IMR-90 (cell line): ENCODE measurements at regions not wholly inside any gene's neighbourhood (a gene's known extent, or its start where the extent isn't known, plus 50 kb on each side); places are given as distances from the start of the nearest gene placed in this dataset.

Source experiments
- ATAC-seq: fragments of 200-7000 bp; cut with Tn5 transposase; 2 replicates; pipeline ENCODE4 v1.9.1; 2020; ENCODE audit warnings: low read depth, mild to moderate bottlenecking, moderate library complexity
- BruUV-seq: library from RNA; stranded (reverse); fragments of 400-500 nt; replicated peaks from 2 replicates; lab custom pipeline; 2021; lab: Mats Ljungman, UMichigan
- CTCF ChIA-PET: fragments of 300-600 bp; formaldehyde crosslinking; extraction: SDS; loops from one replicate; lab custom pipeline; 2021; ENCODE audit warnings: antibody characterized with exemption; lab: Yijun Ruan, JAX
- POLR2A ChIA-PET: fragments of 300-600 bp; sonication (Branson Sonifier 250); formaldehyde crosslinking; loops from one replicate; lab custom pipeline; 2022; ENCODE audit warnings: antibody characterized with exemption; ENCODE audit not compliant: unreplicated experiment; lab: Charles Lee
- DNase-seq: peaks from one replicate; pipeline ENCODE4 v3.0.0; 2013
- H2AFZ ChIP-seq: replicated peaks from 2 replicates; pipeline ENCODE3; 2013; ENCODE audit warnings: low read length, mild to moderate bottlenecking; ENCODE audit not compliant: poor library complexity
- H2AK5ac ChIP-seq: 2 replicates; pipeline ENCODE4 v1.6.1; 2013; ENCODE audit warnings: low read depth, low read length, inconsistent platforms
- H2AK9ac ChIP-seq: replicated peaks from 2 replicates; pipeline ENCODE3; 2013; ENCODE audit warnings: mild to moderate bottlenecking, low read depth, low read length, moderate library complexity; ENCODE audit not compliant: poor library complexity
- H2BK120ac ChIP-seq: 2 replicates; pipeline ENCODE4 v1.6.1; 2013; ENCODE audit warnings: low read depth, low read length, inconsistent platforms
- H2BK15ac ChIP-seq: 3 replicates; pipeline ENCODE4 v1.6.1; 2013; ENCODE audit warnings: low read depth, low read length, inconsistent platforms
- H2BK20ac ChIP-seq: 2 replicates; pipeline ENCODE4 v1.6.1; 2013; ENCODE audit warnings: low read depth, mild to moderate bottlenecking, inconsistent platforms, low read length, moderate library complexity
- H2BK5ac ChIP-seq: 2 replicates; pipeline ENCODE4 v1.6.1; 2013; ENCODE audit warnings: mild to moderate bottlenecking, low read depth, low read length, inconsistent platforms; ENCODE audit not compliant: poor library complexity, severe bottlenecking
- H3K14ac ChIP-seq: replicated peaks from 2 replicates; pipeline ENCODE4 v1.6.1; 2013; ENCODE audit warnings: low read depth, low read length, inconsistent platforms
- H3K18ac ChIP-seq: 2 replicates; pipeline ENCODE4 v1.6.1; 2013; ENCODE audit warnings: low read depth, low read length, control low read depth
- H3K23ac ChIP-seq: 2 replicates; pipeline ENCODE4 v1.6.1; 2013; ENCODE audit warnings: low read depth, low read length, inconsistent platforms
- H3K27ac ChIP-seq: 2 replicates; pipeline ENCODE4 v1.5.1; 2013; ENCODE audit warnings: mild to moderate bottlenecking, control low read depth, low read length; ENCODE audit not compliant: insufficient read depth
- H3K27me3 ChIP-seq: 2 replicates; pipeline ENCODE4 v1.6.1; 2013; ENCODE audit warnings: low read length; ENCODE audit not compliant: control insufficient read depth, insufficient read depth
- H3K36me3 ChIP-seq: 2 replicates; pipeline ENCODE4 v1.6.1; 2013; ENCODE audit warnings: low read length, mixed read lengths; ENCODE audit not compliant: control insufficient read depth, insufficient read depth
- H3K4ac ChIP-seq: 2 replicates; pipeline ENCODE4 v1.6.1; 2013; ENCODE audit warnings: low read depth, low read length, inconsistent platforms
- H3K4me1 ChIP-seq: 2 replicates; pipeline ENCODE4 v1.6.1; 2013; ENCODE audit warnings: low read length, mixed read lengths; ENCODE audit not compliant: control insufficient read depth, insufficient read depth
- H3K4me2 ChIP-seq: 2 replicates; pipeline ENCODE4 v1.6.1; 2013; ENCODE audit warnings: low read depth, mild to moderate bottlenecking, control low read depth, low read length, moderate library complexity
- H3K4me3 ChIP-seq: 2 replicates; pipeline ENCODE4 v1.5.1; 2013; ENCODE audit warnings: low read depth, mild to moderate bottlenecking, control low read depth, low read length, moderate library complexity; ENCODE audit not compliant: insufficient read depth
- H3K56ac ChIP-seq: 2 replicates; pipeline ENCODE4 v1.6.1; 2013; ENCODE audit warnings: low read length, inconsistent platforms; ENCODE audit not compliant: insufficient read depth; ENCODE audit errors: extremely low read depth
- H3K79me1 ChIP-seq, 2 experiments: 2 replicates each; pipeline ENCODE4 v1.6.1; 2013; ENCODE audit warnings: low read length in 2 of 2, inconsistent platforms in 1 of 2, low read depth in 1 of 2
- H3K9ac ChIP-seq: 2 replicates; pipeline ENCODE4 v1.6.1; 2013; ENCODE audit warnings: low read depth, low read length, control low read depth
- H3K9me1 ChIP-seq: 2 replicates; pipeline ENCODE4 v1.6.1; 2013; ENCODE audit warnings: low read length, inconsistent platforms; ENCODE audit not compliant: insufficient read depth
- H3K9me3 ChIP-seq: 2 replicates; pipeline ENCODE4 v1.6.1; 2013; ENCODE audit warnings: low read length; ENCODE audit not compliant: control insufficient read depth, insufficient read depth
- H4K20me1 ChIP-seq: 2 replicates; pipeline ENCODE4 v1.6.1; 2013; ENCODE audit warnings: low read length, inconsistent platforms; ENCODE audit not compliant: insufficient read depth
- H4K5ac ChIP-seq: 2 replicates; pipeline ENCODE4 v1.6.1; 2013; ENCODE audit warnings: mild to moderate bottlenecking, low read depth, low read length, control low read depth
- H4K8ac ChIP-seq, 2 experiments: 2 replicates each; pipeline ENCODE4 v1.6.1; 2013; ENCODE audit warnings: low read depth in 2 of 2, low read length in 2 of 2, control low read depth in 1 of 2, inconsistent platforms in 1 of 2
- H4K91ac ChIP-seq: 2 replicates; pipeline ENCODE4 v1.6.1; 2013; ENCODE audit warnings: low read depth, low read length, inconsistent platforms; ENCODE audit not compliant: insufficient read depth
- BHLHE40 ChIP-seq: fragments of 150-350 bp; IDR thresholded peaks from 2 replicates; pipeline ENCODE4 v1.6.1; 2016; ENCODE audit warnings: mild to moderate bottlenecking, low read depth, low read length
- CHD1 ChIP-seq: IDR thresholded peaks from 2 replicates; pipeline ENCODE4 v1.6.1; 2012; ENCODE audit warnings: low read depth, low read length, improper control_type of control experiment
- FOS ChIP-seq: fragments of 150-350 bp; IDR thresholded peaks from 2 replicates; pipeline ENCODE4 v1.6.1; 2016; ENCODE audit warnings: low read depth, low read length
- MAFK ChIP-seq: IDR thresholded peaks from 2 replicates; pipeline ENCODE4 v1.6.1; 2012; ENCODE audit warnings: low read depth, low read length, improper control_type of control experiment
- MAZ ChIP-seq: IDR thresholded peaks from 2 replicates; pipeline ENCODE4 v1.6.1; 2012; ENCODE audit warnings: low read depth, mild to moderate bottlenecking, low read length, improper control_type of control experiment, moderate library complexity, borderline replicate concordance
- MXI1 ChIP-seq: IDR thresholded peaks from 2 replicates; pipeline ENCODE4 v1.6.1; 2012; ENCODE audit warnings: low read depth, mild to moderate bottlenecking, low read length, moderate library complexity, borderline replicate concordance
- NFE2L2 ChIP-seq: fragments of 150-350 bp; IDR thresholded peaks from 2 replicates; pipeline ENCODE4 v1.6.1; 2016; ENCODE audit warnings: low read depth, mild to moderate bottlenecking, low read length
- POLR2A ChIP-seq: IDR thresholded peaks from 2 replicates; pipeline ENCODE4 v1.6.1; 2012; ENCODE audit warnings: mild to moderate bottlenecking, low read depth, low read length
- RCOR1 ChIP-seq: IDR thresholded peaks from 2 replicates; pipeline ENCODE4 v1.6.1; 2012; ENCODE audit warnings: mild to moderate bottlenecking, low read length, improper control_type of control experiment; ENCODE audit not compliant: insufficient replicate concordance
- RFX5 ChIP-seq: IDR thresholded peaks from 2 replicates; pipeline ENCODE4 v1.8.0; 2012; ENCODE audit warnings: low read depth, mild to moderate bottlenecking, low read length, moderate library complexity
- SMC3 ChIP-seq: fragments of 150-350 bp; IDR thresholded peaks from 2 replicates; pipeline ENCODE4 v1.6.1; 2016; ENCODE audit warnings: low read depth, mild to moderate bottlenecking, antibody characterized with exemption, low read length, moderate library complexity
- WGBS, 2 experiments: methylation state at CpG; one replicate each; pipeline versions ENCODE4 v1.1.5 to v1.1.7; 2013; ENCODE audit warnings: missing lambda C conversion rate in 2 of 2; ENCODE audit not compliant: insufficient read length in 1 of 2; ENCODE audit errors: extremely low coverage in 2 of 2; 5-methylcytosine and 5-hydroxymethylcytosine counted together
- dilution Hi-C: fragments of 300-500 bp; cut with HindIII; formaldehyde crosslinking; loops from one replicate; pipeline ENCODE4 v1.14.3; 2018; ENCODE audit warnings: low sequenced_read_pairs; ENCODE audit not compliant: unreplicated experiment
- in situ Hi-C: fragments of 300-500 bp; cut with MboI; formaldehyde crosslinking; loops from 3 replicates; pipeline ENCODE4 v1.14.3; 2019; ENCODE audit warnings: low sequenced_read_pairs, inconsistent platforms, mixed read lengths
- intact Hi-C: fragments of 100-400 bp; cut with micrococcal nuclease; formaldehyde crosslinking; loops from 2 replicates; pipeline ENCODE4 v1.10.0; 2022
- TF ChIP-seq, protein P1 (sequence below): fragments of 150-350 bp; IDR thresholded peaks from 2 replicates; pipeline ENCODE4 v1.6.1; 2017; ENCODE audit warnings: mild to moderate bottlenecking, antibody characterized with exemption, low read length, low read depth
- TF ChIP-seq, protein P2 (sequence below): fragments of 150-350 bp; IDR thresholded peaks from 2 replicates; pipeline ENCODE4 v1.6.1; 2016; ENCODE audit warnings: low read depth, mild to moderate bottlenecking, low read length, moderate library complexity, borderline replicate concordance
- TF ChIP-seq, protein P3 (sequence below): conservative IDR thresholded peaks from 2 replicates; pipeline ENCODE4 v1.5.1; 2012; ENCODE audit warnings: mild to moderate bottlenecking, low read depth, low read length, improper control_type of control experiment

DNA sequence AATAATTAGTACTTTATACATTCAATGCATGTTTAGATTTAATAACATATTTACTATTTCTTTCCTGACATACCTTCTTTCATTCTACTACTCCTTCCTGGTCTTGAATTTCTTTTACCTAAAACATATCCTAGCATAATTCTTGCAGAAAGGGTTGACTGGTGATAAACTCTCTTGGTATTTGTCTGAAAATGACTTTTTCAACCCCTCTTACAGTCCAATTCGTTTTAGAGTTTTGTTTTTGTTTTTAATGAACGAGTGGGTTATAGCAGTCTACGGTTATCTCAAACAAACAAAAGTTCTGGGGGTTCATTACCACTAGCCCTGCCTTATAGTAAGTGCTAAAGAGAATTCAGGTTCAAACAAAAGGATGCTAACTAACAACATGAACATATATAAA lies 69.6 kb upstream of the ALDH1B1 start:
- Histone ChIP-seq H3K27me3 (peaks cover 6% of the 10 kb centered on the region), H3K4me3 (no peak overlapping the region), H2BK20ac (no peak overlapping the region), H3K9ac (no peak overlapping the region), H4K5ac (no peak overlapping the region), H3K79me1 (no peaks in the 10 kb centered on the region), H2AFZ (no peak overlapping the region), H3K9me1 (no peaks in the 10 kb centered on the region), H3K18ac (no peak overlapping the region), H3K27ac (no peak overlapping the region), H3K4me1 (no peaks in the 10 kb centered on the region), H3K23ac (no peak overlapping the region), H2BK15ac (no peak overlapping the region), H3K36me3 (no peaks in the 10 kb centered on the region), H3K4me2 (no peak overlapping the region), H2AK9ac (no peak overlapping the region), H3K14ac (no peak overlapping the region), H3K9me3 (no peaks in the 10 kb centered on the region), H2BK5ac (no peak overlapping the region), H2AK5ac (no peak overlapping the region), H4K8ac (no peak overlapping the region), H2BK120ac (no peak overlapping the region), H3K4ac (no peak overlapping the region), H3K56ac (no peak overlapping the region), H4K20me1 (no peaks in the 10 kb centered on the region), H4K91ac (no peak overlapping the region)
- no CpG with 5 or more reads among the region's 3 CpGs for WGBS, 2 experiments
- ATAC-seq (no peak), DNase-seq (no peak)
- ChIA-PET POLR2A (interaction anchor here (0.6 kb wide), 1 partner anchor 349 kb away, joined by 4 read pairs; no protein-coding TSS in a partner anchor), CTCF (no interaction called here)
- TF ChIP-seq, protein P1, sequence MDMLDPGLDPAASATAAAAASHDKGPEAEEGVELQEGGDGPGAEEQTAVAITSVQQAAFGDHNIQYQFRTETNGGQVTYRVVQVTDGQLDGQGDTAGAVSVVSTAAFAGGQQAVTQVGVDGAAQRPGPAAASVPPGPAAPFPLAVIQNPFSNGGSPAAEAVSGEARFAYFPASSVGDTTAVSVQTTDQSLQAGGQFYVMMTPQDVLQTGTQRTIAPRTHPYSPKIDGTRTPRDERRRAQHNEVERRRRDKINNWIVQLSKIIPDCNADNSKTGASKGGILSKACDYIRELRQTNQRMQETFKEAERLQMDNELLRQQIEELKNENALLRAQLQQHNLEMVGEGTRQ: no peak
- TF ChIP-seq NFE2L2 (no peak), RCOR1 (no peak), CHD1 (no peak), MAFK (no peak), SMC3 (no peak), FOS (no peak), MAZ (no peak), MXI1 (no peak), BHLHE40 (no peak), POLR2A (no peak), RFX5 (no peak)
- TF ChIP-seq, protein P2, sequence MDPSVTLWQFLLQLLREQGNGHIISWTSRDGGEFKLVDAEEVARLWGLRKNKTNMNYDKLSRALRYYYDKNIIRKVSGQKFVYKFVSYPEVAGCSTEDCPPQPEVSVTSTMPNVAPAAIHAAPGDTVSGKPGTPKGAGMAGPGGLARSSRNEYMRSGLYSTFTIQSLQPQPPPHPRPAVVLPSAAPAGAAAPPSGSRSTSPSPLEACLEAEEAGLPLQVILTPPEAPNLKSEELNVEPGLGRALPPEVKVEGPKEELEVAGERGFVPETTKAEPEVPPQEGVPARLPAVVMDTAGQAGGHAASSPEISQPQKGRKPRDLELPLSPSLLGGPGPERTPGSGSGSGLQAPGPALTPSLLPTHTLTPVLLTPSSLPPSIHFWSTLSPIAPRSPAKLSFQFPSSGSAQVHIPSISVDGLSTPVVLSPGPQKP: no peak
- TF ChIP-seq, protein P3, sequence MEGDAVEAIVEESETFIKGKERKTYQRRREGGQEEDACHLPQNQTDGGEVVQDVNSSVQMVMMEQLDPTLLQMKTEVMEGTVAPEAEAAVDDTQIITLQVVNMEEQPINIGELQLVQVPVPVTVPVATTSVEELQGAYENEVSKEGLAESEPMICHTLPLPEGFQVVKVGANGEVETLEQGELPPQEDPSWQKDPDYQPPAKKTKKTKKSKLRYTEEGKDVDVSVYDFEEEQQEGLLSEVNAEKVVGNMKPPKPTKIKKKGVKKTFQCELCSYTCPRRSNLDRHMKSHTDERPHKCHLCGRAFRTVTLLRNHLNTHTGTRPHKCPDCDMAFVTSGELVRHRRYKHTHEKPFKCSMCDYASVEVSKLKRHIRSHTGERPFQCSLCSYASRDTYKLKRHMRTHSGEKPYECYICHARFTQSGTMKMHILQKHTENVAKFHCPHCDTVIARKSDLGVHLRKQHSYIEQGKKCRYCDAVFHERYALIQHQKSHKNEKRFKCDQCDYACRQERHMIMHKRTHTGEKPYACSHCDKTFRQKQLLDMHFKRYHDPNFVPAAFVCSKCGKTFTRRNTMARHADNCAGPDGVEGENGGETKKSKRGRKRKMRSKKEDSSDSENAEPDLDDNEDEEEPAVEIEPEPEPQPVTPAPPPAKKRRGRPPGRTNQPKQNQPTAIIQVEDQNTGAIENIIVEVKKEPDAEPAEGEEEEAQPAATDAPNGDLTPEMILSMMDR: no peak
- dilution Hi-C loops: no loop called here
- BruUV-seq: no TSS peak
- in situ Hi-C loops: loop anchor here (10.0 kb wide), 1 partner anchor 58 kb away; no protein-coding TSS in a partner anchor
- intact Hi-C loops: no loop called here
